ENCODE measurements at regions not wholly inside any gene's neighbourhood (a gene's known extent, or its start where the extent isn't known, plus 50 kb on each side); places are given as distances from the start of the nearest gene placed in this dataset.

DNA sequence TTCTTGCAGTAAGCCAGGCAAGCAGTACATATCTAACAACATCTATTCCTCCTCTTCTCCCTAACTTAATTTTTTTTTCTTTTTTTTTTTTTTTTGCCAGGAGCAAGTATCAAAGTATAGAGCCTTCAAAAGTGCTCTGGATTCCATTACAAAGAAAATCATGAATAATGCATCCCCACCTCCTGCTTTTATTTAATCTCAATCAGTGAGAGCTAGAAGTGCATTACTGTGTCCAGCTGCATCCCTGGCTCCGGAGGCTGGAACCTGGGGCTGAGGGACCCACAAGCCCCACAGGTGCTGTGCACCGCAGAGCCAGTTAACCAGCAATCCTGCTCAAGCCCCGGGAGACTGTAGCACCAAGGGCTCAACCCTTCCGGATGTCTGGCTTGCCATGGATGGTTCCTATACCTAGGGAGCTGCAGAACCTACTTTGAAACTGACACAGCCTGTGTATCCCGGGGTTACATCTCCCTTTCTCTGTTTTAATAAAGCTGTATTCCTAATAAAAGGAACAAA, 455.9 kb upstream of the RUNX1 start:
- TF ChIP-seq, protein P1, sequence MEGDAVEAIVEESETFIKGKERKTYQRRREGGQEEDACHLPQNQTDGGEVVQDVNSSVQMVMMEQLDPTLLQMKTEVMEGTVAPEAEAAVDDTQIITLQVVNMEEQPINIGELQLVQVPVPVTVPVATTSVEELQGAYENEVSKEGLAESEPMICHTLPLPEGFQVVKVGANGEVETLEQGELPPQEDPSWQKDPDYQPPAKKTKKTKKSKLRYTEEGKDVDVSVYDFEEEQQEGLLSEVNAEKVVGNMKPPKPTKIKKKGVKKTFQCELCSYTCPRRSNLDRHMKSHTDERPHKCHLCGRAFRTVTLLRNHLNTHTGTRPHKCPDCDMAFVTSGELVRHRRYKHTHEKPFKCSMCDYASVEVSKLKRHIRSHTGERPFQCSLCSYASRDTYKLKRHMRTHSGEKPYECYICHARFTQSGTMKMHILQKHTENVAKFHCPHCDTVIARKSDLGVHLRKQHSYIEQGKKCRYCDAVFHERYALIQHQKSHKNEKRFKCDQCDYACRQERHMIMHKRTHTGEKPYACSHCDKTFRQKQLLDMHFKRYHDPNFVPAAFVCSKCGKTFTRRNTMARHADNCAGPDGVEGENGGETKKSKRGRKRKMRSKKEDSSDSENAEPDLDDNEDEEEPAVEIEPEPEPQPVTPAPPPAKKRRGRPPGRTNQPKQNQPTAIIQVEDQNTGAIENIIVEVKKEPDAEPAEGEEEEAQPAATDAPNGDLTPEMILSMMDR (conservative IDR thresholded peaks at IDR 0.05; ENCODE audit: low read length), result no peak
- no peak for TF ChIP-seq EZH2phosphoT487 (IDR thresholded peaks at IDR 0.05; ENCODE audit: borderline replicate concordance, low read depth, low read length)

Data from OCI-LY7 (cell line).